Nucleus accumbens (tissue), 56 donors: ENCODE measurements at regions not wholly inside any gene's neighbourhood (a gene's known extent, or its start where the extent isn't known, plus 50 kb on each side); places are given as distances from the start of the nearest gene placed in this dataset.

Experiments used
- DNase-seq, 56 donors: peaks; one replicate each; lab custom pipeline; 2025; lab: John Stamatoyannopoulos, UW

DNA sequence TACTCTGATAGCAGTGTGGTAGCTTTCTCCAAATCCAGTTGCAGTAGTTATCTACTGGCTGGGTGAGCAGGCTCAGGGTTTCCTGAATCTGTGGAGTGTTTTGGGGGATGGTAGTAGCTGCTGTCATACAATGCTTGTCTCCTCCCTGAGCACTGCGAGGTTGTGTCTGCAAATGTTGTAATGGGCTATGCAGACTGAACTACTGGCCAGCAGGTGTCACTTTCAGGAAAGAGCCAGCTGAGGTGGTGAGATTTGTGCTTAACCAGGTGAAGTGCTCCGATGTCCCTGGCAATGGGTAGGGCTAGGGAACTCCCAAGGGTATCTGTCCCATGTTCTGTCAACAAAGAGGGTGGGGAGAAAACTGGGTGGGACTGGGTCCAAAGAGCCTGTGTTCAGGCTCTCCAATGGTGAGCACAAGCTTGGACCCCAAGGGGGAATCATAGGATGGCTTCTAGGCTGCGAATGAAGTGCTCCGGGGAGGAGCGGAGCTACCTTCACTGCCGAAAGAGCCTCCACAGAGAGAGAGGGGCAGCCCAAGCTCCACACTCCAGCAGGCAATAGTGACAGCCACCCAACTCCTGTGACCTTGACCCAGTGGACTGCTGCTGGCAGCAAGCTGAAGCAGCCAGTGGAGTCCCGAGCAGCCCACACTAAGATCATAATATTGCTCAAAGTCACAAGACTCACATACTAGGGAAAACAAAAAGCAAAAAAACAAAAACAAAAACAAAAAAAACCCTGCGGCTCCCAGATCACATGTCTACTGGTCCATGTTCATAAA, 1324.0 kb upstream of the USP15 start:
- no peak for DNase-seq

DNA sequence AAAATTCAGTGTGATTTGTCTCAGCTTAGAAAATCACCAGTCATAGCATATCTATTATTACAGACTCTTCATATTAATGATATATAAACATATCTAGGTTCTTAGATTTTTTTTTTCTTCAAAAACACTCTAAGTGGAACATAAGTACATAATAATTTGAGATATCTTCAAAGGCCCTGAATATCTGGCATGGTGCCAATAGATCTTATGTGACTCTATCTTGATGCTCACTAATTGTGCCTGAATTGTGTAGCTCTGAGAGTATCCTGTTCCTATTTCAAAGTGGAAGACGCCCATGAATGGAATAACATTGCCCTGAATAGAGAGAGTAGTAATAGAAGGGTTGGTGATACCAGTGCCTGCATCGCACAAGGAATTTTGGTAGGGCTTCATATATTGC, 1312.7 kb upstream of the USP15 start:
- DNase-seq, result no peak

DNA sequence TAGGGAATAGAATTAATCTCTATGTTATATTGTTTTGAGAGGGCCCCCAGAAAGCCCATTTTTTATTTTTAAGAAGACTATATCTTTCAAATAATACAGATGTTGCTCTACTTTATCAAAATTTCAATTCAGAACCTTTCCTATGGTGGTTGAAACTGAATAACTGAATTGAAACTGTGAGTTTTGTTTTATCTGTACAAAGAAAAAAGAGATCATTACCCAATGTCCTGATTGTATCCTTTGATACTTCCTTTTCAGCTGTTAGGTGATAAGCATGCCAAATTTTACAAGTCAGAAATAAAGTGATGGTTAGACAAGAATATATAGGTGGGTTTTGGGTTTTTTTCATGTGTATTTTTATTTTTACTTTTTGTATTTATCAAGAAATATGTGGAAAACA, 1293.1 kb upstream of the USP15 start:
- no peak for DNase-seq

DNA sequence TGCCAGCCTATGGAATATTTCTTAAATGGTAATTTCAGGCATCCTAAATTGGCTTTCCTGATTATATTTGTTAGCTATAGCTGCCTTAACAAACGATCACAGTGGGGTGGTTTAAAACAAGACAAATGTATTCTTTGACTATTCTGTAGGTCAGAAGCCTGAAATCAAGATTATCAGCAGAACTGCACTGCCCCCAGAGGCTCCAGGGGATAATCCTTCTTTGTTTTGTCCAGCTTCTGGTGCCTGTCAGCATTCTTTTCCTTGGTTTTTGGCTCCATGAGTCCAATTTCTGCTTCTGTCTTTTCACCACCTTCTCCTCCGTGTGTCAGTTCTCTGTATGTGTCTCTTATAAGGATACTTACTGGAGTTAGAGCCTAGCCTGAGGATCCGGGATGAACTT, 1282.2 kb upstream of the USP15 start:
- no peak for DNase-seq

DNA sequence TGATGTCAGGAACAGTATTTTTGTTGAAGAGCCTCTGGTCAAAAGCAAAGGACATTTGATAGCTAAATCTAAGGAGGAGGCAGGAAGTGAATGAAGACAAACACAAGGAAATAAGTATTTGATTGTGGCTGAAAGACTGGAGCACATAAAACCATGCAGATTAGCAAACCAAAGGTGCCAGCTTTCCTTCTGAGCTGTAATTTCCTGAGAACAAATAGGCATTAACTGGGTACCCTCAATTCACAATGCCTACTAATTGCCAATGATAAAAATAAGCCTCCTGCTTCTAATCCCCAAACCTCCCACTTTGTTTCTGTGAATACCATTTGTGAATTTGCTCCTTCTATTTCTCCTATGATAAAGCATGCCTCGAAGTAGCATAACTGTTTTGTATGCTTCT, 1279.6 kb upstream of the USP15 start:
- DNase-seq, result no peak

DNA sequence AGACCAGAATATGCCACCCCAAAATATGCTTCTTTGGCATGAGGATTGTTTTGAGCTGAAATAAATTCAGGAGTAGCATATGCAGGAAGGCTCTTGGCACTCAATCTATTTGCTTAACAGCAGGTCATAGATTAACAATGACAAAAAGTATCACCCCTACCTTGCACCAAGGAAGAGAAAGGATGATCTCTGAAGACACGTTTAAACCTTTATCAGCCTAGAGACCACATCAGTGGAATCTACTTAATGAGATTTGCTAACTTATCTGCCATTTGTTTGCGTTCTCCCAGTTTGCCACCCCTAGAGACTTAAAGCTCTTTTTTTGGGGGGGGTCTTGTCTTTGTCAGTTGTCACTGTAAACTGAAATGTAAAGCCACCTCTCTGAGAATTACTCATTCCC, 1278.7 kb upstream of the USP15 start:
- DNase-seq, result no peak

DNA sequence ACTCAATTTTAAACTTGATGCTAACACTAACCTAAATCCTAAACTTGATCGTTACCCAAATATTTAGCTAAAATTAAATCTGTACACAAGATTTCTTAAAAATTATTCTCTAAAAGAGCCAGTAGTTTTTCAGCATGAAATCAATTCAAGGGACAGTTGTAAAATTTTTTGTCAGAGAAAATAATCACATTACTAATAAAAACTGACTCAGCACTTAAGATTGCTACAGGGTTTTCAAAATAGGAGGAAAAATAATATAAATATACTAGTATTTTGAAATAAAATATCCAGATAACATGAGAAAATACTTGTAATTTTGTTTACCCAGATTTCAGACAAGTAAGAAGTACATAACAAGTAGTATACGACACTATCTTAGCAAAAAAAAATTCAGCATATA, 1268.1 kb upstream of the USP15 start:
- no peak for DNase-seq

DNA sequence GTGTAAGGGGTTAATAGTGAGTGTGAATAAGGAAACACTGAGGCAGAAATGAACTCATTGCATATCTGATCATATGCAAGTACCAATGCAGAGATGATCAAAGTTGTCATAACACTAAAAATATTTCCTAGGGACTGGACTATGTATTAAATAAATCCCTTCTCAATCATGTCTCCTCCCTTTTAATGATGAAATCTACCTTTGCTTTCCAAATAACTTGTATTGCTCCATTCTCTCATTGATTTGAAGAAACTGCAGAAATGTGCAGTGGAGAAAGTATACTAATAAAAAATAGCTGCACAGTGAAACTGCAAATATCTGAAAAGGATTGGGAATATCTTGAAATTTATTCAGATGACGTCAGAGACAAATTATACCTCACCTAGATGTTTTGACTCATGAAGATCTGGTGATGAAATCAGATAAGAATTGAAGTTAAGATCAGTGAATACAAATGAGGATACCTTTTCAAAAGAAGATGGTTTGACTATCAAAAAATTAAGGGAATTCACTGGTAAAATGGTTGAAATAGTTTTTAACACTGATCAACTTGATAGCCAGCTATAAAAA, 1264.9 kb upstream of the USP15 start:
- no peak for DNase-seq

DNA sequence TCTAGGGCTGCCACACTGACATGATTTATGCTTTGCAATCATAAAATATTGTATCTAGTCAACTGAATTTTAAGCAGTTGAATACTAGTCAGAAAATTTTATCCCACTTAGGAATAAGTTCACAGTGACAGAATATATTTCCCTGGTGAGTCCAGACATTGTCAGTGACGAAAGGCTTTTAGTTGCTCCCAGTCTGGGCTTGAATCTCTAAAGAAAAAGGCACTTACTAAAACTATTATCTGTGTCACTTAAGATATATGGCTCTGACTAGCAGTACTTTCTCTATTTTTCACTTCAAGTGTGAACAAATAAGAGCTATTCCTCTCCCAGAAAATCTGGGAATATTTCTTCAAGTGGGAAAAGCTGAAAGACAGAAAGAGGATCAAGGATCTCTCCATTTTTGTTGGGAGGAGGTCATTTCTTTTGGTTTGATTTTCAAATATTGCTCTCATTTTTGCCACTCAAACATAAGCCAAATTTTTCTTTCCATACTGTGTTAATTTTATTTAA, 1262.3 kb upstream of the USP15 start:
- DNase-seq, result no peak

DNA sequence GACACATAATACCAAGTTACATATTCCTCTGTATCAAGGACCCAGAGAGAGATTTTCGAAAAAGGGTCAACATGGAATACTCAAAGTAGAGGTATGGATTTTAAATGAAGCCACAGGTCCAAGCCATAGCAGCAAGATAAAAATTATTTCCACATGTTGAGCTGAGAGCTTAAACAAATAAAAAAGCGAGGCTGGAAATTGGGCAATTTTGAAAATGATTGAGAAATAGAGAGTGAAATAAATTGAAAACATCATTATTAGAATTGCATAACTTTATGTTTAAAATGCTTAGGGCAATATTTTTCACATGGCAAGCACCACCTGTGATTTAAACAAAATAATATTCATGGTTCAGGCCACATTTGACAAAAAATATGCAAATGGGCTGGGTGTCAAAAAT, 1251.0 kb upstream of the USP15 start:
- no peak for DNase-seq

DNA sequence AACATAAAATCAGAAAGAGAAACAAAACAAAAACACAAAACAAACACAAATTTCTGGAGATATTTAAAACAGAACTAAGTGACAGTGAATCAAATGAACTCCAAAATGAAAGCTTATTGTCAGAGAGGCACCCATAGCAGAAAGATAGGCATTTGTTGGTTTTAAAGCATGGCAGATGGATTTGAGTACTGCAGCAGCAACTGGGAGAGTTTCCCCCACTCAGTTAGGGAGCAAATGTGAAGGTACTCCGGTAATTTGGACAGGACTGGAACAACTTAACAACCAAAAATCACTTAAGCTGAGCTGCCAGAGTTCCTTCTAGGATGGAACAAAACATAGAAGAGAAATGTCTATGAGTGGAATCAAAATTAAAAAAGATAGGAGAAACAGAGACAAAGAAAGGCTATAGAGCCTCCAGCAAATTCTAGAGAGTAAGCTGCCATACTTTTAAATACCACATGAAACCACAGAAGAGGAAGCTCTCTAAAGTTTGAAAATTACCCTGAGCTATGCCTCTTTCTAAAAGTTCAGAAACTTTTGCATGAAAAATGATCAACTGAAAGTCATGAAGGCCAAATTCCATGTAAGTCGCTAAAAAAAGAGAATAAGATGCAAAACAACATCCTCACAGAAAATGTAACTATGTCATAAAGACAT, 1248.3 kb upstream of the USP15 start:
- DNase-seq, result no peak

DNA sequence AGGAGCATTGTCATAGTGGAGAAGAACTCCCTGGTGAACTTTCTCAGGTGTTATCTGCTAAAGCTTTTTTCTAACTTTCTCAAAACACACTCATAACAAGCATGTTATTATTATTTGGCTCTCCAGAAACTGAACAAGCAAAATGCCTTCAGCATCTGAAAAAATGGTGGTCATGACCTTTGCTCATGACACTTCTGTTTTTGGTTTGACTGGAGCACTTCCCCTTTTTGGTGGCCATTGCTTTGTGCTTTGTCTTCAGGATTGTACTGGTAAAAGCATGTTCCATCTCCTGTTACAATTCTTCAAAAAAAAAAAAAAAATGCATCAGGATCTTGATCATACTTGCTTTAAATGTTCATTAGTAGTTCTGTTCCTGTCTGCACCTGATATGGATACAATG, 1241.6 kb upstream of the USP15 start:
- DNase-seq, result no peak

DNA sequence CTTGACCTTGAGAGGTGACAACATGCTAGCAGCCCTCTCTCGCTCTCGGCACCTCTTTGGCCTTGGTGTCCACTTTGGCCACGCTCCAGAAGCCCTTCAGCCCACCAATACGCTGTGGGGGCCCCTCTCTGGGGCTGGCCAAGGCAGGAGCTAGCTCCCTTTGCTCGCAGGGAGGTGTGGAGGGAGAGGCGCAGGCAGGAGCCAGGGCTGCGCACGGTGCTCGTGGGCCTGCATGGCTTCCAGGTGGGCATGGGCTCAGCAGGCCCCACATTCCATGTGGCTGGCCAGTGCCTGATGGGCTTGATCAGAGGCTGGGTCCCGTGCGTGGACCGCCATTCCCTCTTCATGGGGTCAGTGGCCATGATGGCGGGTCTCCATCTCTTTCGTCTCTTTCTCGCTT, 1237.0 kb upstream of the USP15 start:
- DNase-seq, result no peak

DNA sequence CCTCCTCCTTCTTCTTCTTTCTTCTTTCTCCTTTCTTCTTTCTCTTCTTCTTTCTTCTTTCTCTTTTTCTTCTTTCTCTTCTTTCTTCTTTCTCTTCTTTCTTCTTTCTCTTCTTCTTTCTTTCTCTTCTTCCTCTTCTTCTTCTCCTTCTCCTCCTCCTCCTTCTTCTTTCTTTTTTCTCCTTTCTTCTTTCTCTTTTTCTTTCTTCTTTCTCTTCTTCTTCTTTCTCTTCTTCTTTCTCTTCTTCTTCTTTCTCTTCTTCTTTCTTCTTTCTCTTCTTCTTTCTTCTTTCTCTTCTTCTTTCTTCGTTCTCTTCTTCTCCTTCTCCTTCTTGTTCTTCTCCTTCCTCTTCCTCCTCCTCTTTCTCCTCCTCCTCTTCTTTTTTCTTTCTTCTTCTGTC, 1230.7 kb upstream of the USP15 start:
- no peak for DNase-seq

DNA sequence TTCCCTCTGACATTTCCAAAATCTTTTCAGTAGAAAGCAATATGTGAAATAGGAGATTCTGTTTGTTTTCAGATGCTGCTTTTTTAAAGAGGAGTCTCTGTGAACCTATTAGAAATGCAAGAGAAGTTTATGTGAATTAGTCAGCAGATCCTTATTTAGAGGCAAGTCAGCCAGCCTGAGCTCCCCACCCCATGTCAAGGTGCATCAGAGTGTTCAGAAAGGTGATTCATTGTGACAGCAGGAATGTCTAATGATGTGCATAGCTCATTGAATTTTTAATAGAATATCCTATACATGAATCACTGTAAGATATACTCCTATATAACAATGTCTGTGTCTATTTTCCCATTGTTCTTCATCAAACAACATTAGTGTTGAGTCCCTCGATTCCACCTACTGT, 1222.4 kb upstream of the USP15 start:
- DNase-seq, result peak in 3 of 56 donors; percentile 4 to 19 (median 7)

DNA sequence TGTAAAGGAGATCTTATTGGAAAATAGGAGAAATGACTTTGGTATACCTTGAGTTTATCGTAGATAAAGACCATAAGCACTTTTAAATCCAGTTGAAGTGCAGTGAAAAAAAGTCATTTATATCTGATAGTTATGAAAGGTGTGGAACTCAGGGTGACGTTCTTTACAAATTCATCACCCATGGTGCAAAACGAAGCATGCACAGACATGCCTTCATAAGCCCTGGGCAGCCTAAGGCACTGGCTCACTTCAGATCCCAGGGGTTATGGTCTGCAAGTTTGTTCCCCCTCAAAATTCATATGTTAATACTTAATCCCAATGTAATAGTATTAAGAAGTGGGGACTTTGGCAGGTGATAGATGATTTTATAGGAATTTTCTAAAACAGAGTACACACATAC, 1216.4 kb upstream of the USP15 start:
- no peak for DNase-seq

DNA sequence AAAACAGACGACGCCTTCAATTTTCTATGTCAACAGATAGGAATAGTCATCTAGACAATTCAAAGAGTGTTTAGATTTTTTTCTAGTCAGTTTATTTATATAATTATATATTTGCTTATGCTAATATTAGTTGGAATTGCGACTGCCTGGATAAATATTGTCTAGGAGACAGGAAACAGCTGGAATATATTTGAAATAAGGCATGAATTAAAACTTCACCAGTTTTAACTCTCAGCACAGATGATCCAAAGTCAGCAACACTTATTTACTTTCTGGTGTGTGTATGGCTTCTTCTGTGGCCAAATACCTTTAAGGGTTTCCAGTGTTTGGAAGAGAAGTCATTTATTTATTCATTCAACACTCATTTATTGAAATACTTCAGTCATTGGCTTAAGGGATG, 1215.4 kb upstream of the USP15 start:
- no peak for DNase-seq

DNA sequence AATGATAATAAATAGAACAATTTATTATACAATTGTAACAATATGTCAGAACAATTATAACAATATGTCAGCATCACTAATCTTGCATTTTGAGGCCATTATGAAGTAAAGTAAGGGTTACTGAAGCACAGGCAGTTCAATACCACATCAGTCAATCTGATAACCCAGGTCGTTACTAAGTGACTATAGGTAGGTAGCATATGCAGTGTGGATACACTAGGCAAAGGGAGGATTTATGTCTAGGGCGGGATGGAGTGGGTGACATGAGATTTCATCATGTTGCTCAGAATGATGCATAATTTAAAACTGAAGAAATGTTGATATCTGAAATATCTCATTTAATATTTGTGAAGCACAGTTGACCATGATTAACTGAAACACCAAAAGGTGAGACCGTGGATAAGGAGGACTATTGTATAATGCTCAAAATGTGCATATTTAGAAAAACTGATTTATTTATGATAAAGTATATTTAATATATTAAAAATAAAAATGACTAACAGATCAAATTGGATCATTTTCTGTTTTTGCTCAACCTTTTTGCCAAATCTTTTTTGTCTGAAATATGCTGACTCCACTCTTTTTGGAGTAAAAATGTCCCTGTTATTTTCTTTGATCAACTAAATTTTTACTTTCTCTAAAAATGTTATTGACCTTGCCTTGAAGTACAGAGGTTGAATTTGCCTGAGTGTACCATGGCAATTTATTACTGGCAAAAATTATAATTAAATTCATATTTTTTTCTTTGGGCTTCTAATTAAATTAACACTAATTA, 1189.4 kb upstream of the USP15 start:
- no peak for DNase-seq

DNA sequence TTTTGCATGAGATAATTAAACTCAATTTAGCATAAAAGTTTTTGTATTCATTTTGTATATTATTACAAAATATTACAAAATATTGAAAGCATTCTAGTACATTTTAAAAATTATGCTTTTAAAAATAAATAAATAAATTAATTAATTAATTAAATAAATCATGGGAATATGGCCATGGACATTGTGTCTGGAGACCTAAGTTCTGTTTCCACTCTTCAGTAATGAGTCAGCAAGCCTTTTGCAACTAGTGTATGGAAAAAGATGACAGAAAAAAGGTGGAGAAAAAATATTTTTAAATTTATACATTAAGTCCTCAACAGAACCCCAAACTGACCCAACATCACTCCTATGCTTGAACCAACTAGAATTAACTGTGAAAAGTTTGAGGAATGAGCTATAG, 1187.5 kb upstream of the USP15 start:
- DNase-seq, result no peak

DNA sequence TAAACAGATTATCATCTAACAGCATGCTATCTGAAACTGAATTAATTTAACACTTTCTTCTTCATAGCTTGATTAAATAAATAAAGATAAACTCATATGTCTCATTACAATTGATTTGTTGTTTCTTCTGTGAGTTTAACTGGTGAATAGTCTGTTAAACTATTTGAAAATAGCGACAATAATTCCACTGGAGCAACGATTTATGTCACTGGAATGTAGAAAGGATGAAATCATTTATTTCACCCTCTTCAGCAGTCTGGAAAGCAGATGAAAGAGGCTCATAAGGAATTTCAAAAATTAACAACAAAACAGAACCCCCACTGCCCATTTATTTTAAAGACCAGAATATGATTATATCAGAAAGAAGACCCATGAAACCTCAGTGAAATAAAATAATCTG, 1165.1 kb upstream of the USP15 start:
- no peak for DNase-seq

DNA sequence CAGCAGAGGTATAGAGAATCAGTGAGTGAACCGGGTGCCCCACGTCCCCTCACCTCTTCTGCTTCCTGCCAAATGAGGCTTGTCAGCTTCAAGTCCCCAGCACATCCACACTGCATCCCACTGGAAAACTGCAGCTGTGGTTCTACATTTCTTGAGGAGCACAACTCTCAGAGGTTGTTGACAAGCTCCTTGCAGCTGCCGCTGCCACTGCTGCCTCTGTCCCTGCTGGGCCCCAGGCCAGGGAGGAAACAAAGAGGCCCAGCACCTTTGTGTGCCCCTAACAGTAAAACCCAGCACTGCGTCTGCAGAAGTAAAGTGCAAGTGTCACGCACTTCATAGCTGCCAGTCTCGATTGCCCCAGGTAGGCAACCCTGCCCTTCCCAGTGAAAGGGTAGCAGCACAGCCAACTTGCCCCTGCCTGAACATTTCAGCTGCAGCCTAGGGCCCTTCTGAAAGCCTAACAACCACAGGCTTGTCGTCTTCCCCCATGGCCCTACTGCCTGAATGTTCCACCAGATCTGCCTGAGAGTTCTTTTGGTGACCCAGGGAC, 1162.1 kb upstream of the USP15 start:
- DNase-seq, result no peak
